Right lobe of liver (tissue), 6 donors: ENCODE measurements at regions not wholly inside any gene's neighbourhood (a gene's known extent, or its start where the extent isn't known, plus 50 kb on each side); places are given as distances from the start of the nearest gene placed in this dataset.

Experiments
- ATAC-seq, 4 donors: fragments of 200-7000 bp; cut with Tn5 transposase; one replicate each; pipeline ENCODE4 v1.9.1; 2020; ENCODE audit warnings: mild to moderate bottlenecking in 4 of 4, moderate library complexity in 4 of 4
- DNase-seq, 3 donors: peaks; one replicate each; pipeline ENCODE4 v3.0.0-alpha.2; 2020
- H3K27ac ChIP-seq, 3 donors: fragments of 200-600 bp; one replicate each; pipeline ENCODE4 v1.8.0; 2022
- H3K27me3 ChIP-seq, 2 donors: fragments of 200-600 bp; one replicate each; pipeline ENCODE4 v1.8.0; 2022
- H3K36me3 ChIP-seq, 4 donors: fragments of 200-600 bp; sonication (generic) in 1 of 4; one replicate each; pipeline versions ENCODE4 v1.5.1 to v1.8.0; 2017 to 2022; ENCODE audit warnings: control low read depth in 1 of 4
- H3K4me1 ChIP-seq, 4 donors: fragments of 200-600 bp; sonication (generic) in 1 of 4; one replicate each; pipeline versions ENCODE4 v1.5.1 to v1.8.0; 2017 to 2022; ENCODE audit warnings: control low read depth in 1 of 4
- H3K4me3 ChIP-seq, 3 donors: fragments of 200-600 bp; one replicate each; pipeline ENCODE4 v1.8.0; 2022
- H3K9me3 ChIP-seq, 4 donors: fragments of 200-600 bp; sonication (generic) in 1 of 4; one replicate each; pipeline versions ENCODE4 v1.5.1 to v1.8.0; 2017 to 2022; ENCODE audit warnings: control low read depth in 1 of 4
- POLR2A ChIP-seq: fragments of 450-650 bp; IDR thresholded peaks from one replicate; pipeline ENCODE4 v1.6.1; 2017; ENCODE audit warnings: antibody characterized with exemption, mild to moderate bottlenecking
- WGBS: methylation state at CpG from one replicate; pipeline ENCODE4 v1.1.6; 2018; ENCODE audit warnings: low coverage, low lambda C conversion rate; ENCODE audit not compliant: insufficient coverage; ENCODE audit errors: missing lambda C conversion rate; 5-methylcytosine and 5-hydroxymethylcytosine counted together
- intact Hi-C, 2 donors: fragments of 100-400 bp; cut with DNase I; formaldehyde crosslinking; loops; one replicate each; pipeline versions ENCODE4 v1.11.2 to v1.14.1; 2022
- TF ChIP-seq, protein P1 (sequence below), 4 donors: fragments of 200-600 bp in 3 of 4; fragments of 450-650 bp in 1 of 4; IDR thresholded peaks; one replicate each; pipeline versions ENCODE4 v1.5.1 to v1.8.0; 2016 to 2022; ENCODE audit warnings: antibody characterized with exemption in 4 of 4, mild to moderate bottlenecking in 2 of 4
- donor health status: DM: no; HTN: yes; CAD: no.
- donor health status: DM: no; HTN: no; CAD: no.
- donor health status: DM: no; HTN: no; CAD: no.
- donor health status: DM: no; HTN: yes; CAD: no.
- donor health status: DM: no; HTN: yes; CAD: no.

GRCh38 chr15:92232317-92232716 is 161.4 kb upstream of the ST8SIA2 start:
- no peak for TF ChIP-seq POLR2A
- TF ChIP-seq, protein P1, sequence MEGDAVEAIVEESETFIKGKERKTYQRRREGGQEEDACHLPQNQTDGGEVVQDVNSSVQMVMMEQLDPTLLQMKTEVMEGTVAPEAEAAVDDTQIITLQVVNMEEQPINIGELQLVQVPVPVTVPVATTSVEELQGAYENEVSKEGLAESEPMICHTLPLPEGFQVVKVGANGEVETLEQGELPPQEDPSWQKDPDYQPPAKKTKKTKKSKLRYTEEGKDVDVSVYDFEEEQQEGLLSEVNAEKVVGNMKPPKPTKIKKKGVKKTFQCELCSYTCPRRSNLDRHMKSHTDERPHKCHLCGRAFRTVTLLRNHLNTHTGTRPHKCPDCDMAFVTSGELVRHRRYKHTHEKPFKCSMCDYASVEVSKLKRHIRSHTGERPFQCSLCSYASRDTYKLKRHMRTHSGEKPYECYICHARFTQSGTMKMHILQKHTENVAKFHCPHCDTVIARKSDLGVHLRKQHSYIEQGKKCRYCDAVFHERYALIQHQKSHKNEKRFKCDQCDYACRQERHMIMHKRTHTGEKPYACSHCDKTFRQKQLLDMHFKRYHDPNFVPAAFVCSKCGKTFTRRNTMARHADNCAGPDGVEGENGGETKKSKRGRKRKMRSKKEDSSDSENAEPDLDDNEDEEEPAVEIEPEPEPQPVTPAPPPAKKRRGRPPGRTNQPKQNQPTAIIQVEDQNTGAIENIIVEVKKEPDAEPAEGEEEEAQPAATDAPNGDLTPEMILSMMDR (IDR thresholded peaks at IDR 0.05) = no peak
- Histone ChIP-seq H3K27ac (no peak overlapping the region), H3K36me3 (no peaks in the 10 kb centered on the region), H3K27me3 (no peaks in the 10 kb centered on the region), H3K9me3 (no peaks in the 10 kb centered on the region), H3K4me3 (no peak overlapping the region), H3K4me1 (no peaks in the 10 kb centered on the region)
- WGBS = 58% methylated on average over 5 of the region's 7 CpGs
- intact Hi-C loops = no loop called here
- no peak for ATAC-seq
- DNase-seq = no peak

GRCh38 chr15:92232876-92233275 is 160.8 kb upstream of the ST8SIA2 start:
- ATAC-seq = no peak
- no peaks in the 10 kb centered on the region for H3K27me3 ChIP-seq
- 60% methylated on average over 1 of the region's 1 CpG for WGBS
- DNase-seq = no peak
- H3K36me3 ChIP-seq = no peaks in the 10 kb centered on the region
- H3K9me3 ChIP-seq = no peaks in the 10 kb centered on the region
- no peak overlapping the region for H3K27ac ChIP-seq
- H3K4me1 ChIP-seq = no peaks in the 10 kb centered on the region
- H3K4me3 ChIP-seq = no peak overlapping the region
- no peak for TF ChIP-seq POLR2A
- TF ChIP-seq, protein P1 (IDR thresholded peaks at IDR 0.05) = no peak
- intact Hi-C loops = no loop called here

DNA sequence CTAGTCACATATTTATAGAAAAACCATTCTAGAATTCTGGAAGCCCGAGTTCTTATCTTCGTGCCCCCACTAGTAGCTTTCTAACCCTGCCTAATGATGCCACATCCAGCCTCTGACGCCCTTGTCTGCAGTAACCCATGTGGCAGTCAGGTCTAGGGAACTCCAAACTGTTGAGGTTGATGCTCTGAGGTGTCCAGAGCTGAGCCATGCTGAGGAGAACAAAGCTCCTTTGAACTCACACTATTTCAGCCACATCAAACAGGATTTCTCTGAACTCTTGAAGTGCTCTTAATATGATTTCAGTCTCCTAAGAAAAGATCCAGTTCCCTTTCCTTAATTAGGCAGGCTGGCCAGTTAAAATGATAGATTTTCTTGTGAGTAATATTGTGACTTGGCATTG is 150.5 kb upstream of the ST8SIA2 start:
- DNase-seq (no peak), ATAC-seq (no peak)
- no peaks in the 10 kb centered on the region for H3K27me3 ChIP-seq
- H3K27ac ChIP-seq = no peak overlapping the region
- H3K36me3 ChIP-seq = no peaks in the 10 kb centered on the region
- H3K4me1 ChIP-seq = no peaks in the 10 kb centered on the region
- no peak overlapping the region for H3K4me3 ChIP-seq
- TF ChIP-seq, protein P1 (IDR thresholded peaks at IDR 0.05) = no peak
- TF ChIP-seq POLR2A = no peak
- 60% methylated on average over 2 of the region's 3 CpGs for WGBS
- H3K9me3 ChIP-seq = no peaks in the 10 kb centered on the region
- intact Hi-C loops = no loop called here

GRCh38 chr15:92244703-92245102 is 149.0 kb upstream of the ST8SIA2 start:
- no peak for ATAC-seq
- Histone ChIP-seq H3K27me3 (no peaks in the 10 kb centered on the region), H3K27ac (no peak overlapping the region), H3K4me1 (no peaks in the 10 kb centered on the region), H3K4me3 (no peak overlapping the region), H3K9me3 (no peaks in the 10 kb centered on the region), H3K36me3 (no peaks in the 10 kb centered on the region)
- no peak for DNase-seq
- intact Hi-C loops = no loop called here
- 58% methylated on average over 1 of the region's 1 CpG for WGBS
- TF ChIP-seq, protein P1 (IDR thresholded peaks at IDR 0.05) = no peak
- TF ChIP-seq POLR2A = no peak

DNA sequence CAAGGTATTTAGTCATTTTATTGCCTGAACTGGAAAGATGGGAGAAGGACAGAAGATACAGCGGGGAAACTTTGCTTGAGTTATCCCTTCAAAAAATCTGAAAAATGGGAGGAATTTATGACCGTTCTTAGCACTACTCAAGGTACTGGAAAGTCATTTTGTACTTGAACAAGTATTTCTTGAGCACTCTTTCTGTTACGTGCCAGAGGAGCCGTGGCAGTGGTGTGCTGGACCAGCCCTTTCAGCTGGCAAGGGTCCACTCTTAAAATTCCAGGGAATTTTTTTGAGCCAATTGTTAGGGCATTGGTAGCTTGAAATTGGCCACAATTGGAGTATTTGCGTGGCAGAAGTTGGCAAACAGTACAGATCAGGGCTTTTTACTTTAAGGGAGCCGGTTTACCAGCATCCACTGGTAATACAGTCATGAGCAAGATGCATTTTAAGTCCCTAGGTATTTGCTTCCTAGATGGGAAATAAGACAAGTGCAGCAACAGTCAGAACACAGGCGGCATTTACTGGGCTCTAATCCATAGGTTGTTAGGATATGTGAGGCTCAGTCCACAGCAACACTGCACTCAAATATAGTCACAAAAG is 145.9 kb upstream of the ST8SIA2 start:
- ATAC-seq = no peak

More for the DNA sequence above, 145.9 kb upstream of the ST8SIA2 start:
- no peaks in the 10 kb centered on the region for H3K9me3 ChIP-seq
- no peaks in the 10 kb centered on the region for H3K4me1 ChIP-seq
- no peak overlapping the region for H3K4me3 ChIP-seq
- 57% methylated on average over 6 of the region's 7 CpGs for WGBS
- no peaks in the 10 kb centered on the region for H3K27me3 ChIP-seq
- intact Hi-C loops = no loop called here
- no peak overlapping the region for H3K27ac ChIP-seq
- DNase-seq = no peak
- no peaks in the 10 kb centered on the region for H3K36me3 ChIP-seq
- no peak for TF ChIP-seq POLR2A
- TF ChIP-seq, protein P1 (IDR thresholded peaks at IDR 0.05) = no peak
